Left hindlimb (tissue), 1 donor: ENCODE measurements at regions not wholly inside any gene's neighbourhood (a gene's known extent, or its start where the extent isn't known, plus 50 kb on each side); places are given as distances from the start of the nearest gene placed in this dataset.

Source experiments
- DNase-seq: peaks from one replicate; pipeline ENCODE4 v3.0.0-alpha.2; 2018

GRCh38 chr4:24417206-24417605 is 167.1 kb downstream of the DHX15 start:
- no peak for DNase-seq

GRCh38 chr4:24416293-24416692 is 168.1 kb downstream of the DHX15 start:
- DNase-seq: no peak

- no peak for DNase-seq
Measured at GRCh38 chr4:24413311-24413784, 171.0 kb downstream of the DHX15 start.

- DNase-seq: no peak
Measured at GRCh38 chr4:24411806-24412205, 172.5 kb downstream of the DHX15 start.

GRCh38 chr4:24411299-24411698 is 173.1 kb downstream of the DHX15 start:
- no peak for DNase-seq

- DNase-seq: no peak
Measured at GRCh38 chr4:24408640-24409039, 175.7 kb downstream of the DHX15 start.

- DNase-seq: no peak
Measured at GRCh38 chr4:24405926-24406325, 178.4 kb downstream of the DHX15 start.

- DNase-seq: no peak
Measured at GRCh38 chr4:24405341-24405740, 179.0 kb downstream of the DHX15 start.

- DNase-seq: no peak
Measured at GRCh38 chr4:24404281-24404680, 180.1 kb downstream of the DHX15 start.

- DNase-seq: no peak
Measured at GRCh38 chr4:24403265-24403664, 181.1 kb downstream of the DHX15 start.

- DNase-seq: no peak
Measured at GRCh38 chr4:24400537-24400936, 183.8 kb downstream of the DHX15 start.

- DNase-seq: no peak
Measured at GRCh38 chr4:24396988-24397387, 187.4 kb downstream of the DHX15 start.

GRCh38 chr4:24395937-24396336 is 188.4 kb downstream of the DHX15 start:
- no peak for DNase-seq

GRCh38 chr4:24394041-24394440 is 190.3 kb downstream of the DHX15 start:
- DNase-seq: no peak

GRCh38 chr4:24392613-24393012 is 191.7 kb downstream of the DHX15 start:
- DNase-seq: no peak

GRCh38 chr4:24382381-24382780 is 202.0 kb downstream of the DHX15 start:
- no peak for DNase-seq

GRCh38 chr4:24380957-24381665 is 203.2 kb downstream of the DHX15 start:
- DNase-seq: no peak

- DNase-seq: no peak
Measured at GRCh38 chr4:24373704-24374103, 210.7 kb downstream of the DHX15 start.

GRCh38 chr4:24372881-24373280 is 211.5 kb downstream of the DHX15 start:
- peak; percentile 66 for DNase-seq

GRCh38 chr4:24372341-24372740 is 212.0 kb downstream of the DHX15 start:
- DNase-seq: no peak

GRCh38 chr4:24370421-24370820 is 213.9 kb downstream of the DHX15 start:
- no peak for DNase-seq

- no peak for DNase-seq
Measured at GRCh38 chr4:24369507-24370029, 214.8 kb downstream of the DHX15 start.

GRCh38 chr4:24368801-24369200 is 215.6 kb downstream of the DHX15 start:
- no peak for DNase-seq

GRCh38 chr4:24364852-24365251 is 219.5 kb downstream of the DHX15 start:
- no peak for DNase-seq

GRCh38 chr4:24364249-24364648 is 220.1 kb downstream of the DHX15 start:
- no peak for DNase-seq
